Panc1 (cell line): ENCODE measurements at regions not wholly inside any gene's neighbourhood (a gene's known extent, or its start where the extent isn't known, plus 50 kb on each side); places are given as distances from the start of the nearest gene placed in this dataset.

Experiments
- ATAC-seq: fragments of 200-7000 bp; cut with Tn5 transposase; 2 replicates; pipeline ENCODE4 v1.9.1; 2020; ENCODE audit warnings: mild to moderate bottlenecking, moderate library complexity
- BruUV-seq: library from RNA; stranded (reverse); fragments of 400-500 nt; replicated peaks from 2 replicates; lab custom pipeline; 2021; lab: Mats Ljungman, UMichigan
- CTCF ChIA-PET: fragments of 300-600 bp; sonication (Branson Sonifier 250); formaldehyde crosslinking; loops from one replicate; lab custom pipeline; 2022; ENCODE audit warnings: antibody characterized with exemption; lab: Charles Lee
- POLR2A ChIA-PET: fragments of 300-600 bp; sonication (Branson Sonifier 250); formaldehyde crosslinking; loops from one replicate; lab custom pipeline; 2022; ENCODE audit warnings: antibody characterized with exemption; lab: Charles Lee
- DNase-seq: peaks from one replicate; pipeline ENCODE4 v3.0.0-alpha.2; 2010; ENCODE audit warnings: low read depth, low spot score
- H3K27ac ChIP-seq: 2 replicates; pipeline ENCODE4 v1.5.1; 2011; ENCODE audit warnings: mild to moderate bottlenecking, low read length, inconsistent platforms
- H3K27me3 ChIP-seq: fragments of 200-500 bp; sonication (Bioruptor generic); 2 replicates; pipeline ENCODE4 v1.6.0; 2014; ENCODE audit warnings: low read length, inconsistent platforms; ENCODE audit not compliant: control insufficient read depth, insufficient read depth
- H3K36me3 ChIP-seq: fragments of 200-500 bp; sonication (Bioruptor generic); 2 replicates; pipeline ENCODE4 v1.5.1; 2014; ENCODE audit warnings: inconsistent platforms, mild to moderate bottlenecking, low read length, moderate library complexity; ENCODE audit not compliant: control insufficient read depth, insufficient read depth
- H3K4me1 ChIP-seq: 2 replicates; pipeline ENCODE4 v1.5.1; 2011; ENCODE audit warnings: inconsistent platforms, mild to moderate bottlenecking, low read length, moderate library complexity; ENCODE audit not compliant: control insufficient read depth, insufficient read depth
- H3K4me3 ChIP-seq, 2 experiments: 2 replicates each; pipeline ENCODE4 v1.5.1; 2011 to 2012; ENCODE audit warnings: low read depth in 2 of 2, low read length in 2 of 2, mild to moderate bottlenecking in 2 of 2, inconsistent platforms in 1 of 2, moderate library complexity in 1 of 2
- H3K9me3 ChIP-seq: fragments of 200-500 bp; sonication (Bioruptor generic); 2 replicates; pipeline ENCODE4 v1.5.1; 2014; ENCODE audit warnings: low read depth, mild to moderate bottlenecking, inconsistent platforms, low read length, moderate library complexity; ENCODE audit not compliant: control insufficient read depth, insufficient read depth
- POLR2AphosphoS5 ChIP-seq: IDR thresholded peaks from 2 replicates; pipeline ENCODE4 v1.6.1; 2012; ENCODE audit warnings: mild to moderate bottlenecking, low read depth, low read length, moderate library complexity
- SIN3A ChIP-seq: IDR thresholded peaks from 2 replicates; pipeline ENCODE4 v1.6.1; 2012; ENCODE audit warnings: low read depth, mild to moderate bottlenecking, low read length, moderate library complexity, borderline replicate concordance; ENCODE audit not compliant: insufficient read depth
- TCF7L2 ChIP-seq: IDR thresholded peaks from 2 replicates; pipeline ENCODE4 v1.6.1; 2011; ENCODE audit warnings: mild to moderate bottlenecking, low read depth, low read length, inconsistent platforms
- in situ Hi-C: cut with HindIII; loops from 2 replicates; pipeline ENCODE4 v1.10.0; 2016; ENCODE audit warnings: low sequenced_read_pairs, low pct_unique_long_range_greater_than_20kb
- intact Hi-C: fragments of 100-400 bp; cut with micrococcal nuclease; formaldehyde crosslinking; loops from one replicate; pipeline ENCODE4 v1.10.0; 2022; ENCODE audit not compliant: unreplicated experiment
- TF ChIP-seq, protein P1 (sequence below): fragments of 450-650 bp; IDR thresholded peaks from 2 replicates; pipeline ENCODE4 v1.5.1; 2017; ENCODE audit warnings: mild to moderate bottlenecking
- TF ChIP-seq, protein P2 (sequence below), 2 experiments: IDR thresholded peaks; 2 replicates each; pipeline ENCODE4 v1.6.1; 2011 to 2012; ENCODE audit warnings: low read depth in 2 of 2, control low read depth in 1 of 2, low read length in 1 of 2, mild to moderate bottlenecking in 1 of 2, moderate library complexity in 1 of 2; ENCODE audit not compliant: insufficient read depth in 1 of 2

DNA sequence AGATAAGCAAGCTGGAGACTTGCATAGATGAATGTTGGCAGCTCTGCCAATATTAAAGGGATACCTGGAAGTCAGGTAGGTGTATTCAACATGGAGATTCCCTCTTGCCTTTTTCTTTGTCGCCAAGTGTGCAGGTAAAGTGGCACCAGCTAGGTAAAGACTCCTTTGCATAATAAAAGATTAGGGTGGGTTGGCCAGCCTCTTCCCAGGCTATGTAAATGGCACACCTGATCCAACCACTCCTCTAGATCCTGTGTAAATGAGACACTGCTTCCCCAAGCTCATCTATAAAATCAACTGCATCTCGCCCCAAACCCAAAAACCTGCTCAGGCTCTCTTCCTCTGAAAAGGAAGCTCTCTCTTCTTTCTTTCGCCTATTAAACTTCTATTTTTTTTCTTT is 100.8 kb upstream of the DSCAM start:
- CTCF ChIA-PET, result no interaction called here
- H3K36me3 ChIP-seq, result no peaks in the 10 kb centered on the region
- in situ Hi-C loops (no loop called here), intact Hi-C loops (no loop called here)
- H3K4me3 ChIP-seq, result no peak overlapping the region
- H3K9me3 ChIP-seq, result no peaks in the 10 kb centered on the region
- POLR2A ChIA-PET, result no interaction called here
- no TSS peak for BruUV-seq
- H3K27me3 ChIP-seq, result no peaks in the 10 kb centered on the region
- no peak for ATAC-seq
- TF ChIP-seq, protein P1, sequence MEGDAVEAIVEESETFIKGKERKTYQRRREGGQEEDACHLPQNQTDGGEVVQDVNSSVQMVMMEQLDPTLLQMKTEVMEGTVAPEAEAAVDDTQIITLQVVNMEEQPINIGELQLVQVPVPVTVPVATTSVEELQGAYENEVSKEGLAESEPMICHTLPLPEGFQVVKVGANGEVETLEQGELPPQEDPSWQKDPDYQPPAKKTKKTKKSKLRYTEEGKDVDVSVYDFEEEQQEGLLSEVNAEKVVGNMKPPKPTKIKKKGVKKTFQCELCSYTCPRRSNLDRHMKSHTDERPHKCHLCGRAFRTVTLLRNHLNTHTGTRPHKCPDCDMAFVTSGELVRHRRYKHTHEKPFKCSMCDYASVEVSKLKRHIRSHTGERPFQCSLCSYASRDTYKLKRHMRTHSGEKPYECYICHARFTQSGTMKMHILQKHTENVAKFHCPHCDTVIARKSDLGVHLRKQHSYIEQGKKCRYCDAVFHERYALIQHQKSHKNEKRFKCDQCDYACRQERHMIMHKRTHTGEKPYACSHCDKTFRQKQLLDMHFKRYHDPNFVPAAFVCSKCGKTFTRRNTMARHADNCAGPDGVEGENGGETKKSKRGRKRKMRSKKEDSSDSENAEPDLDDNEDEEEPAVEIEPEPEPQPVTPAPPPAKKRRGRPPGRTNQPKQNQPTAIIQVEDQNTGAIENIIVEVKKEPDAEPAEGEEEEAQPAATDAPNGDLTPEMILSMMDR, result no peak
- no peak for TF ChIP-seq POLR2AphosphoS5
- TF ChIP-seq, protein P2, sequence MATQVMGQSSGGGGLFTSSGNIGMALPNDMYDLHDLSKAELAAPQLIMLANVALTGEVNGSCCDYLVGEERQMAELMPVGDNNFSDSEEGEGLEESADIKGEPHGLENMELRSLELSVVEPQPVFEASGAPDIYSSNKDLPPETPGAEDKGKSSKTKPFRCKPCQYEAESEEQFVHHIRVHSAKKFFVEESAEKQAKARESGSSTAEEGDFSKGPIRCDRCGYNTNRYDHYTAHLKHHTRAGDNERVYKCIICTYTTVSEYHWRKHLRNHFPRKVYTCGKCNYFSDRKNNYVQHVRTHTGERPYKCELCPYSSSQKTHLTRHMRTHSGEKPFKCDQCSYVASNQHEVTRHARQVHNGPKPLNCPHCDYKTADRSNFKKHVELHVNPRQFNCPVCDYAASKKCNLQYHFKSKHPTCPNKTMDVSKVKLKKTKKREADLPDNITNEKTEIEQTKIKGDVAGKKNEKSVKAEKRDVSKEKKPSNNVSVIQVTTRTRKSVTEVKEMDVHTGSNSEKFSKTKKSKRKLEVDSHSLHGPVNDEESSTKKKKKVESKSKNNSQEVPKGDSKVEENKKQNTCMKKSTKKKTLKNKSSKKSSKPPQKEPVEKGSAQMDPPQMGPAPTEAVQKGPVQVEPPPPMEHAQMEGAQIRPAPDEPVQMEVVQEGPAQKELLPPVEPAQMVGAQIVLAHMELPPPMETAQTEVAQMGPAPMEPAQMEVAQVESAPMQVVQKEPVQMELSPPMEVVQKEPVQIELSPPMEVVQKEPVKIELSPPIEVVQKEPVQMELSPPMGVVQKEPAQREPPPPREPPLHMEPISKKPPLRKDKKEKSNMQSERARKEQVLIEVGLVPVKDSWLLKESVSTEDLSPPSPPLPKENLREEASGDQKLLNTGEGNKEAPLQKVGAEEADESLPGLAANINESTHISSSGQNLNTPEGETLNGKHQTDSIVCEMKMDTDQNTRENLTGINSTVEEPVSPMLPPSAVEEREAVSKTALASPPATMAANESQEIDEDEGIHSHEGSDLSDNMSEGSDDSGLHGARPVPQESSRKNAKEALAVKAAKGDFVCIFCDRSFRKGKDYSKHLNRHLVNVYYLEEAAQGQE (IDR thresholded peaks at IDR 0.05; ENCODE audit: insufficient read depth in 1 of 2, low read depth in 2 of 2, low read length in 1 of 2), result no peak
- TF ChIP-seq SIN3A, result no peak
- no peak for TF ChIP-seq TCF7L2
- no peak overlapping the region for H3K27ac ChIP-seq
- DNase-seq, result no peak
- no peaks in the 10 kb centered on the region for H3K4me1 ChIP-seq

DNA sequence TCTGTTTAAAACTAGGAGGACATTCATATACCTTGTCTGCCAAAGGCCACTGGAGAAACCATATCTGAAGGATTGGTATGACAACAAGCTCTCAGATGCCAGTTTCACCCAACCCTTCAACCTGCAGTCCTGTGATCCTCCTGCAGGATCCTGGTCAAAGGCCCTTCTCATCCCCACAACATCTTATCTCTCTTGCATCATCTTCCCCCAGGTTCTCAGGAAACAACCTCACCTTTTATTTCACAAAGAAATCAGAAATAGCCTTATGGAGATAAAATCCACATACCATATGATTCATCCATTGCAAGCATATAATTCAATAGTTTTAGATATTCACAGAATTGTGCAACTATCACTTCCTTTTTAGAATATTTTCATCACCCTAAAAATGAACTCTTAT is 104.0 kb upstream of the DSCAM start:
- Histone ChIP-seq H3K36me3 (no peaks in the 10 kb centered on the region), H3K9me3 (no peaks in the 10 kb centered on the region), H3K27me3 (no peaks in the 10 kb centered on the region), H3K4me1 (no peaks in the 10 kb centered on the region), H3K27ac (no peak overlapping the region), H3K4me3 (no peak overlapping the region)
- in situ Hi-C loops, result no loop called here
- POLR2A ChIA-PET, result no interaction called here
- intact Hi-C loops, result no loop called here
- DNase-seq, result no peak
- TF ChIP-seq, protein P2 (IDR thresholded peaks at IDR 0.05; ENCODE audit: insufficient read depth in 1 of 2, low read depth in 2 of 2, low read length in 1 of 2), result no peak
- TF ChIP-seq, protein P1, result no peak
- TF ChIP-seq SIN3A (no peak), POLR2AphosphoS5 (no peak), TCF7L2 (no peak)
- CTCF ChIA-PET, result no interaction called here
- BruUV-seq, result no TSS peak
- no peak for ATAC-seq
